Liver (tissue), 3 donors: ENCODE measurements at regions not wholly inside any gene's neighbourhood (a gene's known extent, or its start where the extent isn't known, plus 50 kb on each side); places are given as distances from the start of the nearest gene placed in this dataset.

Experiments used
- ATF3 ChIP-seq: IDR thresholded peaks from 2 replicates; pipeline ENCODE4 v1.6.1; 2016; ENCODE audit warnings: antibody characterized with exemption
- CTCF ChIP-seq: fragments of 150-350 bp; IDR thresholded peaks from 2 replicates; pipeline ENCODE4 v1.5.1; 2017; ENCODE audit warnings: improper control_type of control experiment, low read depth, low read length; ENCODE audit not compliant: missing input control
- EGR1 ChIP-seq, 2 donors: IDR thresholded peaks; 2 replicates each; pipeline ENCODE4 v1.6.1; 2016 to 2018; ENCODE audit warnings: antibody characterized with exemption in 2 of 2, low read depth in 2 of 2
- FOXA1 ChIP-seq: IDR thresholded peaks from 2 replicates; pipeline ENCODE4 v1.6.1; 2016; ENCODE audit warnings: antibody characterized with exemption
- RAD21 ChIP-seq, 2 donors: IDR thresholded peaks; 2 replicates each; pipeline ENCODE4 v1.6.1; 2016; ENCODE audit warnings: antibody characterized with exemption in 2 of 2, mild to moderate bottlenecking in 2 of 2
- REST ChIP-seq: IDR thresholded peaks from 2 replicates; pipeline ENCODE4 v1.6.1; 2016; ENCODE audit warnings: antibody characterized with exemption, mild to moderate bottlenecking
- RXRA ChIP-seq, 2 donors: IDR thresholded peaks; 2 replicates each; pipeline ENCODE4 v1.6.1; 2017 to 2018; ENCODE audit warnings: antibody characterized with exemption in 2 of 2, mild to moderate bottlenecking in 1 of 2
- SP1 ChIP-seq: IDR thresholded peaks from 2 replicates; pipeline ENCODE4 v1.6.1; 2018; ENCODE audit warnings: antibody characterized with exemption, mild to moderate bottlenecking
- TAF1 ChIP-seq: conservative IDR thresholded peaks from 2 replicates; pipeline ENCODE4 v1.6.1; 2016; ENCODE audit warnings: antibody characterized with exemption, mild to moderate bottlenecking
- YY1 ChIP-seq: IDR thresholded peaks from 2 replicates; pipeline ENCODE4 v1.6.1; 2016; ENCODE audit warnings: antibody characterized with exemption, mild to moderate bottlenecking
- donor health status: healthy.
- donor health status: healthy.

DNA sequence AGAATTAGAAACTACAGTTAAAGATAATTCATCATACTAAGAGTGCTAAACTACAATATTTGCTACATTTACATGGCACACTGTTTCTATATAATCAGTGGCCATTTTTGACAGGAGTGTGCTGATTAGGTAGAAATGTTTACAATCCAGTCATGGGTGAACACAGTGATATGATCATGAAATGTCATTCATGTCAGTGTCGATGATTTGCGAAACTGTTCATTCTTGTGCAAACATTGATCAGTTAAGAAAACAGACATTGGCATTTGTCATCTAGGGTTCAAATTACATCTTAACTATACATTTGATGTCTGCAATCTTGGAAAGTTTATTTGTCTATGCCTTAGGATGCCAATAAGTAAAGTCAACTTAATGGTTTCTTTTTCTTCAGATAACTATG is 474.9 kb downstream of the DOK5 start:
- TF ChIP-seq CTCF (no peak), REST (no peak), YY1 (no peak), RAD21 (IDR thresholded peaks at IDR 0.05) (no peak), TAF1 (no peak), ATF3 (no peak), SP1 (no peak), EGR1 (IDR thresholded peaks at IDR 0.05; ENCODE audit: low read depth in 2 of 2) (no peak), FOXA1 (no peak), RXRA (IDR thresholded peaks at IDR 0.05) (no peak)
